Mucosa of descending colon (tissue), 3 donors: ENCODE measurements at regions not wholly inside any gene's neighbourhood (a gene's known extent, or its start where the extent isn't known, plus 50 kb on each side); places are given as distances from the start of the nearest gene placed in this dataset.
"Not testable (repeated sequence)": the region's sequence is repeated elsewhere in the genome, so short reads cannot be mapped to it uniquely, and the experiment has no call there.

Experiments used
- ATAC-seq: fragments of 200-7000 bp; cut with Tn5 transposase; one replicate; pipeline ENCODE4 v1.9.1; 2020; ENCODE audit warnings: mild to moderate bottlenecking, moderate library complexity
- DNase-seq, 3 donors: peaks; one replicate each; pipeline ENCODE4 v3.0.0-alpha.2; 2020
- H3K36me3 ChIP-seq: fragments of 200-600 bp; one replicate; pipeline ENCODE4 v1.8.0; 2021; ENCODE audit warnings: low read depth, mild to moderate bottlenecking
- H3K4me1 ChIP-seq: fragments of 200-600 bp; one replicate; pipeline ENCODE4 v1.8.0; 2021; ENCODE audit warnings: low read depth, mild to moderate bottlenecking
- H3K4me3 ChIP-seq: fragments of 200-600 bp; one replicate; pipeline ENCODE4 v1.8.0; 2021; ENCODE audit warnings: mild to moderate bottlenecking
- H3K9me3 ChIP-seq: fragments of 200-600 bp; one replicate; pipeline ENCODE4 v1.8.0; 2021; ENCODE audit warnings: mild to moderate bottlenecking
- CTCF ChIP-seq: fragments of 200-600 bp; IDR thresholded peaks from one replicate; pipeline ENCODE4 v1.8.0; 2022; ENCODE audit warnings: antibody characterized with exemption, mild to moderate bottlenecking
- intact Hi-C, 2 donors: fragments of 100-400 bp; cut with DNase I in 1 of 2; cut with micrococcal nuclease in 1 of 2; formaldehyde crosslinking; loops; one replicate each; pipeline versions ENCODE4 v1.11.0 to v1.11.1; 2022; cut with DNase I, micrococcal nuclease
- donor health status: DM: no; HTN: no; CAD: no; lungs with moderate emphysema.
- donor health status: DM: no; HTN: no; CAD: no.
- donor health status: DM: no; HTN: yes; CAD: no.

- H3K9me3 ChIP-seq, H3K4me1 ChIP-seq, ATAC-seq, H3K36me3 ChIP-seq, H3K4me3 ChIP-seq, intact Hi-C loops, DNase-seq: not testable (repeated sequence)
Measured at GRCh38 chr2:88992819-88993218, 301.3 kb downstream of the RPIA start.

- H3K4me1 ChIP-seq, H3K36me3 ChIP-seq, H3K4me3 ChIP-seq, ATAC-seq, intact Hi-C loops, H3K9me3 ChIP-seq, DNase-seq: not testable (repeated sequence)
Measured at GRCh38 chr2:88994856-88995255, 303.4 kb downstream of the RPIA start.

DNA sequence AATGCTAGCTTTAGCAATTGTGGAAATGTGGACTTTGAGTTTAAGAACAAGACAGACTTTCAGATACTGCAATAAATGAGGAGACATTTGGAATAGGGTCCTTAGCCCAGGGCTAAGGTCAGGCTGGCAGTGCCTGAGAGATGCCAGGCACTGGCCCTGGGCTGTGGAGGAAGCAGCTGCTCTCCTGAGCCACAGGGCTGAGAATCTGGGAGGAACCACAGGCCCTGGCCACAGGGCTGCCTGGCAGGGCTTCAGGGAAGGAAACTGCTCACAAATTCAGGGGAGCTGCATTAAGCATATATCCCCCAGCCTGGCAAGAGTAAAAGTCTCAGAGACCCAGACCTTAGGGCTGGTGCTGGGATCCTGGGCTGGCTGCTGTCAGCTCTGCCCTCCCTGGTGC, 305.1 kb downstream of the RPIA start:
- H3K36me3 ChIP-seq, H3K4me1 ChIP-seq, H3K9me3 ChIP-seq, DNase-seq, ATAC-seq, intact Hi-C loops, H3K4me3 ChIP-seq: not testable (repeated sequence)

- no peak overlapping the region for H3K4me3 ChIP-seq
- no peaks in the 10 kb centered on the region for H3K4me1 ChIP-seq
- DNase-seq (no peak), ATAC-seq (no peak)
- TF ChIP-seq CTCF: no peak
- intact Hi-C loops: no loop called here
- H3K9me3 ChIP-seq: no peaks in the 10 kb centered on the region
- H3K36me3 ChIP-seq: no peaks in the 10 kb centered on the region
Measured at GRCh38 chr2:88999365-88999764, 307.9 kb downstream of the RPIA start.

GRCh38 chr2:89000235-89000634, 308.8 kb downstream of the RPIA start:
- no peak for DNase-seq
- H3K9me3 ChIP-seq: no peaks in the 10 kb centered on the region
- intact Hi-C loops: no loop called here
- no peak for TF ChIP-seq CTCF
- no peaks in the 10 kb centered on the region for H3K4me1 ChIP-seq
- H3K36me3 ChIP-seq: no peaks in the 10 kb centered on the region
- no peak for ATAC-seq
- no peak overlapping the region for H3K4me3 ChIP-seq

DNA sequence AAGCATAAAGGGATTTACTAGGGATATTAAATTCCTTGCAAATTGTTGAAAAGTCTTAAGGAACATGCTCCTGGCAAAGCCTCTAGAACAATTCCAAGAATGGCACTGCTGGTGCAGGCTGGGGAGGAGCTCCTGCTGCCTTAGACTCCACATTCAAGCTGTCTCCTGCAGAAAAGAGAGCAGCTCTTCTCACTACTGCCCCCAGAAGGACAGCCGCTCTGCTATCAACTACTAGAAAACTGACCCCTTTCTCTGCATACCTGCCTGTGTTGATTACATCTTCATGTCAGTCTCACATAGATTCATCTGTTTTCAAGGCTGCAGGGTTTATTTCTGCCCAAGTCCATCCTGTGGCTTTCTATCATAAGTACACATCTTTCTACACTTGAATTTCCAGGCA, 312.8 kb downstream of the RPIA start:
- DNase-seq, H3K9me3 ChIP-seq, H3K36me3 ChIP-seq, intact Hi-C loops, H3K4me3 ChIP-seq, H3K4me1 ChIP-seq, ATAC-seq: not testable (repeated sequence)

DNA sequence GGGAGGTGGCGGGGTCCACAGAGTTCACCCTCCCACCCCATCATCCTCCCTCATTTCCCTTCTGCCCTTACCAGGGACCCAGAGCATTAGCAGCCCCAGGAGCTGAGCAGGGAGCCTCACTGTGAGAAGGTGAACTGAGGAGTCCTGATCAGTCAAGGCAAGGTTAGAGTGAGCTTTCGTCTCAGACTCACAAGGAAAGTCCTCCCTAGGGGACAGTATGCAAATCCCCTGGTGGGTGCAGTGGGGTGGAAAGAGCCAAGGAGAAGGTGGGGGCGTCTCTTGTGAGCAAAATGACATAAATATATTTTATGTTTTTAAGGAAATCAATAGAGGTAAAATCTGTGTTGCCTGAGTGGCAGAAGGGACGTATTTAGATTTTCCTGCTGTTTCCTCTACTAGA, 329.1 kb downstream of the RPIA start:
- intact Hi-C loops, ATAC-seq, H3K4me3 ChIP-seq, H3K36me3 ChIP-seq, H3K4me1 ChIP-seq, DNase-seq, H3K9me3 ChIP-seq: not testable (repeated sequence)

GRCh38 chr2:89026296-89026695, 334.8 kb downstream of the RPIA start:
- intact Hi-C loops, DNase-seq, ATAC-seq: not testable (repeated sequence)

GRCh38 chr2:89027115-89027514, 335.6 kb downstream of the RPIA start:
- intact Hi-C loops, H3K36me3 ChIP-seq, DNase-seq, H3K4me3 ChIP-seq, ATAC-seq, H3K4me1 ChIP-seq, H3K9me3 ChIP-seq: not testable (repeated sequence)

More at GRCh38 chr2:89026296-89026695, 334.8 kb downstream of the RPIA start:
- not testable (repeated sequence) for H3K36me3 ChIP-seq, H3K9me3 ChIP-seq, H3K4me1 ChIP-seq, H3K4me3 ChIP-seq

- H3K4me1 ChIP-seq, H3K36me3 ChIP-seq, ATAC-seq, intact Hi-C loops, H3K4me3 ChIP-seq, H3K9me3 ChIP-seq, DNase-seq: not testable (repeated sequence)
Measured at GRCh38 chr2:89027536-89027935, 336.1 kb downstream of the RPIA start.

- intact Hi-C loops, DNase-seq, H3K4me1 ChIP-seq, H3K4me3 ChIP-seq, H3K36me3 ChIP-seq, ATAC-seq, H3K9me3 ChIP-seq: not testable (repeated sequence)
Measured at GRCh38 chr2:89029257-89029656, 337.8 kb downstream of the RPIA start.
